NCI-H446 treated with DMSO at 0.1 percent for 48 hours (cell line): ENCODE measurements at regions not wholly inside any gene's neighbourhood (a gene's known extent, or its start where the extent isn't known, plus 50 kb on each side); places are given as distances from the start of the nearest gene placed in this dataset.

Source experiments
- DNase-seq: peaks from one replicate; lab custom pipeline; 2025; lab: John Stamatoyannopoulos, UW

DNA sequence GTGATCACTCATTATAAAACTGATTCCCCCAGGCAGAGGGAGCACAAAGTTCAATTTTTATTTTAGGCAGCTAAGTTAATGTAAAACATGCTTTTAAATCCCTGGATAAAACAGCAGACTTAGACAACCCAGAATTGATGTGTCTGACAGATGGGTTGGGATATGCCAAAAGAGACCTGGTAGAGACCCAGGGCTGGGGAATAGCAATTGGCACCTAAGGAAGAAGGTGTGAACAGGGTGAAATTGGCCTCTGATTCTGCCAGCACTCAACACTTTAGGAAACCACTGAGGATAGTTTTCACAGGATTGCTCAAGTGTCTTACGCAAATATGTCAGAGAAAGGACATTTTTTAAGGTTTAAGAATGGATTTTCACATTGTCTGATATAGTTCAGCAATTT, 938.2 kb upstream of the CDH8 start:
- no peak for DNase-seq

DNA sequence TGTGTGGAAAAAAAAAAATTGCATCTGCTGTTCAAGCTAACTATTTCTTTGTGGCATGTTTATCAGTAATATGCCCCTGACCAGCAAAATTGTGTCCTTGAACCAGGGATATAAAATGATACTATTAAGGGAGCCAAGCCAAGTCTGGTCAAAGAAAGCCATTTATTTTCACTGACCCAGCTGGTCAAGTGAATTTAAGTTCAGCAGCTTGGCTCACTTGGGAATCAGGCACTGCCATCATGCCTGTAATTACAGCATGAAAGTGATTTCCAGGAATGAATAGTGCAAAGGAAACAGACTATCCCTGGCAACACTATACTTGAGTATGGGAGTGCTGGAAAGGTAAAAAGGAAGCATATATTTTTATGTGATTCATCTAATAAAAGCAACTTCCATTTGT, 934.6 kb upstream of the CDH8 start:
- DNase-seq, result no peak

DNA sequence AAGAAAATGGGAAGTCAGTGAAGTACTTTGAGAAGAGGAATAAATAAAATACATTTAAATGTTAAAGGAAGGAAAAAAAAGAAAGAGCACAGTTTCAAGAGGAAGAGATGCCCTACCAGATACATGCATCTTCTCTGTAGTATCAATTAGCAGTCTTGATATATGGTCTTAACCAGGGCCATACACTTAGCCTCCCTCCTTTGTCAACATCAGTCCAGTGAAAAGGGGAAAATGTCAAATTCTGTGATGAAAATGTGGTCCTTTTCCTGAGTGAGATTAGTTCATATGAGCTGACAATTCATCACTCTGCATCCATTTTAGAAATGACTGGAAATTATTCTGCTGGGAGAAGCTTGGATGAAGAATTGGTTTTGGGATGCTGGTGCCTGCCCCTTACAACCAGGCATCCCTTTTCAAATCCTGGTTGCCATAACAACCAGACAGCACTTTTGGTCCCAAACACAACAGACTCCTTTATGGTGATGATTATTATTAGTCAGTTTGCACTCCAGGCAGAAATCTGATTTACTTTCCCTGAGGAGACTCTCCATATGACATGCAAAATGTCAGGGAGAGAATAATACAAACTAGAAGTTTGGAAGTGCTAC, 933.6 kb upstream of the CDH8 start:
- DNase-seq, result no peak

DNA sequence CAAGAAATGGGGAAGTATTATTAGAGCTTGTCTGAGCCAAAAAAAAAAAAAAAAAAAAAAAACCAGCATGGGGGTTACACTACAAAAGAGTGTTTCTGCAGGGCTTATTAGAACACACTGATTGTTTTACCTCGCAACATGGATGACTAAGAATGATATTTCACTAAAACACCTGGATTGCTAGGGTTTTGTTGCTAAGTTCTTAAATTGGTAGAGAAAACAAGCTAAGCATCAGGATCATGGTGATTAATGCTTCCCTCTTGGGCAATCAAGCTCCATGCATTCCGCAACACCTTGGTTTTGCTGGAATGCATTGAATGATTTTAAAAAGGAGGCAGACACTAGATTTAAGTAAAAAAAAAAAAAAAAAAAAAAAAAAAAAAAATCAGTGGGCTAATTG, 931.4 kb upstream of the CDH8 start:
- no peak for DNase-seq

DNA sequence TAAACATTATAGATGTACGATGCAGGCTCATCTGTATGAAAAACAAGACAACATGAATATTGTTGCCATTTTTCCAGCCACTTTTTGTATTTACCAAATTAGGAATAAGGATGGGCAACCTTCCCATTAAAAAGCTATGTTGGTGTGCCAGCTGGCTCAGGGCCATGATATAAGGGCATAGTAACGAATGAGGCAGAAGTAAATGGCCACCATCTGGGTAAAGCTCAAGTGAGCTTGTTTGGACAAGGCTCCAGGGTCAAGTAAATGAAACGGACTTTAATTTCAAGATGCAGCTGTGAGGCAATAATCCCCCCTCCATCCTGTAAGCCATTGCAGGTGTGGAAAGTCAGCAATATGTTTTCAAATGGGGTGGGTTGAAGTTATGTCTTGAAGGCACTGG, 930.9 kb upstream of the CDH8 start:
- peak; percentile 76 for DNase-seq

DNA sequence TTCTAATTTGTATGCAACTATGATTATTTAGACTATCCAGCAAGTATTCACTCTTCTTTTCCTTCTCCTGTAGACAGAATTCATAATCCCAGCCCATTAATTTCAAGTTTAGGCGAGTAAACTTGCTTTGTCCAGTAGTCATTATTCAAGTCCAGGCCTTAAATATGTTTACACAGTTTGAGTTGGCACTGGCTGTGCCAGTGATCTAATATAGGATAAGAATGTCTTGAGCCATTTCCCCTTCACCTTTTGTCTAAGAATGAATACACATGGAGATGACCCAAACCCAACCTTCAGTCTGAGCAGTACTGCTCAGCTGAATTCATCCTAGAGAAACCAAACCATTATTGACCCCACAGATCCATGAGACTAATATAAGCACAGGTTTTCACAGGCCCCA, 930.4 kb upstream of the CDH8 start:
- no peak for DNase-seq

DNA sequence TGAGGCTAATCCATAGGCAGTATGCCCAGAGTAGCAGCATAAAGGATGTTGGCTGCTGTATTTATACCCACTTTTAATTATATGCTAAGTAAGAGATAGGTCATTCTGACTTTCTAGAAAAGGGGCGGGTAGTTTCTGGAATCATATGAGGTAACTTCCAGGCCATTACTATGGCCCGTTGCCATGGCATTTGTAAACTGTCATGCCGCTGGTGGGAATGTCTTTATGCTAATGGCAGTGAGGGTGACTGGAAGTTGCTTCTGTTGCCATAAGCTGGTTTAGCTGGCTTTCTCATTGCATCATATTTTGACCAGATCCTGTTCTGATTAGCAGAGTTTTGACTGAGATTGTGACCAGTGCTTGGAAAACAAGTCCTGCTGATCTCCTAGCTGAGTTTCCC, 929.6 kb upstream of the CDH8 start:
- DNase-seq, result no peak

DNA sequence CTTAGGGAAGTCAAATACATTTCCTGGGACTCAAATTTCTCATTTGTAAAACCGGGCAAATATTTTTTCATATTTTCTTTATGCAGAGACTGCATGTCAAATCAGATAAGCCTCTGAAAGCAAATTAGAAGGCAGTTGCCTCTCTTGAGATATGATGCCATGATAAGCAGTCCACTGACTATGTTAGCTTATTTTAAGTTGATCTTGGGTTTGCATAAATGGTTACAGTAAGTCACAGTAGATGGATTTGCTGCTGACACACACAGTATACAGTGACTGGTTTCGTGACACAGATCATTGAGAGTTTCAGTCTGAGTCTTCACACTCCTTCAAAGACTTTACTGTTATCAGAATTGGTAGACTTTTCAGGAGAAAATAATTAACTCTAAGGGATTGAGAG, 927.6 kb upstream of the CDH8 start:
- DNase-seq, result no peak

DNA sequence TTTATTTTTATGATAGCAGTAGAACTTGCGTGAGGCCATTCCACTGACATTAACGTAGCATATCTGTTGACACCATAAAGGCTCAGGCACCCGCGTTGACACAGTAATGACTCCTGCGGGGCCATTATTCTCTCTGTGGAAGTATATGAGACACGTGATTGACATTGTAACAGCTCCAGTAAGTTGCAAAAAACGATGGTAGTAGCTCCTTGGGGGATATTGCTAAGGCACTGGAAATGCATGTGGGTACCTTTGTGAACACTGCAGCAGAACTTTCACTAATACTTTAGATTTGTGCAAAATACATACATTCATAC, 918.8 kb upstream of the CDH8 start:
- DNase-seq, result no peak

DNA sequence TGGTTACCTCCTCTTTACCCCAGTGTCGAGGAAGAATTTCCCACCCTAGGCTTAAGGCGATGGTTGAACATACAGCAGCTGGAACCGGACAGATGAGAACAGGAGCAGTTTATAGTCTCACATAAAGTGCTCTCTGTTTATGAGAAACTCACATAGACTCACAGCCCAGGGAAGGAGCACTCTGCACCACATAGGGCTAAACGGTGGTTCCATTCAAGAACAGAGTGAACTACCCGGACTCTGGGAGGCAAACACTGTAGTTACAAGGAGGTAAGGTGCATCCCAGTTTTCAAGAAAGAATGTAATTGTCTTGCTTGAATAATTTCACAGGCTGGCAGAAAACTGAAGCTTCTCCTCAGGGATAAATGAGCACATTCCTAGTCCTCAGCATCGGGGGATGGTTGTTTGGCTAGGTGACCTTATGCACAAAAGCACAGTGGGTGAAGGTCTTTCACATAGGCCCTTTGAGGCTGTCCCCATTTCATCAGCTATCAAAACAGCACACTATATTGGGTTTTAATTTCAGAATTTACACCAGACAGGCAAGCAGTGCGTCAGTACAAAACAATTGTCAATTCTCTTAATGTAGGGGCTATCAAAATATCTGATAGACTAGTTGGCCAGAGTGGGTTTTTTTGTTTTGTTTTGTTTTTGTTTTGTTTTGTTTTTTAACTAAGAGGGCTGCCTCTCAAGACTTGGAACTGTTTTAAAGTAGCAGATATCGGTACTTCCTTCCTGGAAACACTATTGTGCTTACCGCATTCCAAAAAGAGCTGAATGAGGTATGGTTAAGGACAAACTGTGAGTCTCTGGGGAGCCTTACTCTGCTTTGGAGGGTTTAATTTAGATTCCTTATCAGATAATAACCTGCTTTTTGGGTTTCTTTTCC, 918.1 kb upstream of the CDH8 start:
- DNase-seq, result no peak

DNA sequence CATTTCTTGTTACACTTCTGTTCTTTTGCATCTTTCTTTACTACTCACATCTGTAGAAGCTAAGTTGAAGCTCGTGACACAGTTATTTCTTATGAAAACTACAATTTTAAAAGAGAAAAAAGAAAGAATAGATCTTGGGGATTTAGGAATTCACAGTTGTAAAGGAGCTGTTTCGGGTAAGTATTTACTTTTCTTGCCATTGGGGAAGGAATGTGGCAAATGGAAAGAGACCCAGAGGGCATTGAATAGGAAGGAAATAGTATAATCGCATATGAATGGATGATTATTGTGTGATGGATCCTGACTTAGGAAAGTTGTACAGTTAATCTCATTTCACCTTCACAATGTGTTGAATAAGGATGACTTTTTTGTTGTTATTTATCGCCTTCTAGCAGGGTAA, 914.1 kb upstream of the CDH8 start:
- no peak for DNase-seq

DNA sequence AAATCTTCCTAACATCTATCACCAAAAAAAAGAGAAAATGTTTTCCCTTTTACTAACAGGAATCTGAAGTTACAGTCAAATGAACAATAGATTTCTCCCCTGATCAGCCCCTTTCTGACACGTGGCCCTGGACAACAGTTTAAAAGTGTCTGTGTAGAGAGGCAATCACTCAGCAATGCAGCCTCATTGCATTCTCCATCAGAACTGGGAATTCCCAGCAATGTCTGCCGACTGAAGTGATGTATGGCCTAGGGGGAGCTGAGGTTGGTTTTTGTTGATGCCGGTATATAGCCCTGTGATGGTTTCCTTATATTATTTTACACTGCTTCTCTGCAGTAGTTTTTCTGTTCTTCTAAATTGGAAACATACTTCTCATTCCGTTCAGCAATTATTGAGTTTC, 904.3 kb upstream of the CDH8 start:
- no peak for DNase-seq

DNA sequence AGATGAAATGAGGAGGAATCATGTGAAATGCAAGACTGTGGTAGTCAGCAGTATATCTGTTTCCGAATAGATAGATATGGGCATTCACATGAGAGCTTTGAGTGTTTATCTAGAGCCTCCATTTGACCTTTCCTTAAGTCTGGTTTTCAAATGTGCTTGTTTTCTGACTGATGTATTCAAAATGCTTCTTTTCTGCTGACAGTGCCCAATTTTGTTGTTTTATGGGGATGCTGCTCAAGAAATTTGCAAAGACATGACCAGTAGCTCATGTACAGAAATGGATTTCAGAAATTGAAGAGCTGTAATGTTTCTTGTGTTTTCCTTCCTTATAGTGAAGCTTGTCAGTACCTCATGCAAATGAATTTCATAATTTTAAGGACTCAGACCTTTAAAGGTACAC, 903.4 kb upstream of the CDH8 start:
- no peak for DNase-seq

DNA sequence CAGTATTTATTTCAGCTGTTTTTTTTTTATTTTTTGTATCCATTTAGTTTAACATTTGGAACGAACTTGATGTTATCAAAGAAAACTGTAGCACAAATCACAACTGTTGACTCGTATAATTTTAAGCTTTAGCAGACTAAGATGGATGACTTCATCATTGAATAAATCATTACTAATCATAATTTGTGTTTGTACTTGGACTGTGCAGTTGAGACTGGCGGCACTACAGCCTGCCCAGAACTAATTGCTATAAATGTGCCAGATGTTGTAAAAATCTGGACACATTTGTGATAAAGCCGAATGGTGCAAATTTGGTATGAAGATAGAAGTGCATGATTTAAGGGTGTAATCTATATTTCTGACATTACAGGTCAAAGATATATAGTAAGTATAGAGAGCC, 897.7 kb upstream of the CDH8 start:
- DNase-seq, result peak; percentile 55

DNA sequence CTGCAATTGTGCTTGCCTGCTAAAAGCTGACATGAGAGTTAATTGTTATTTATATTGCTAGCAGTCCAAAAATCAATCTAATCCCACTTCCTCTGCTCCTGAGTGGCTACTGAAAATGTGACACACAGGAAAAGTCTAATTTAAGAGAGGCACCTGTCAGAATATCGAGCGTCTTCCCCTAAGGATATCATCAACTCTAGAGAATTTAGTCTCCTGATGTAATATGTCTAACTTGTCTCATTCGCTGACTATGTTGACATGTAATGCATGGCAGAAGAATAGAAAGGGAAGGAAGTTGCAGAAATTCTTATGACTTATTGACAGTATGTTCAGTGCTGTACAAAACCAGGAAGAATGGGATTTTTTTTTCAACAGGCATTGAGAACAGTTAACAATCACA, 893.4 kb upstream of the CDH8 start:
- no peak for DNase-seq

DNA sequence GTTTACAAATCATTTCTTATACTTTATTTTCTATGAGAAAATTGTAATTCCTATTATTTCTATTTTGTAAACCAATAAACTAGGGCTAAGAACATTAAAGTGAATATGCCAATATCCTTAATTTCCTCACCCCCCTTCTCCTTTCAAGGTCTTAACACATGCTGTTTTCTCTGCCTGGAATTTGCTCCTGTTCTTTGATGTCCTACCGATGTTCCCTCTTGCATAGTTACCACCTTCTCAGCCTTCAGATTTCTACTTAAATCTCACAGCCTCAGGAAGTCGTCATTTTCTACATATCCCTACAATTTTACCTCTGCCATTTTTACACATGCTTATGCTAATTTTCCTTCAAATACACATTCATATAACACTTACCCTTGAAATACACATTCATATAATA, 890.9 kb upstream of the CDH8 start:
- DNase-seq, result no peak

DNA sequence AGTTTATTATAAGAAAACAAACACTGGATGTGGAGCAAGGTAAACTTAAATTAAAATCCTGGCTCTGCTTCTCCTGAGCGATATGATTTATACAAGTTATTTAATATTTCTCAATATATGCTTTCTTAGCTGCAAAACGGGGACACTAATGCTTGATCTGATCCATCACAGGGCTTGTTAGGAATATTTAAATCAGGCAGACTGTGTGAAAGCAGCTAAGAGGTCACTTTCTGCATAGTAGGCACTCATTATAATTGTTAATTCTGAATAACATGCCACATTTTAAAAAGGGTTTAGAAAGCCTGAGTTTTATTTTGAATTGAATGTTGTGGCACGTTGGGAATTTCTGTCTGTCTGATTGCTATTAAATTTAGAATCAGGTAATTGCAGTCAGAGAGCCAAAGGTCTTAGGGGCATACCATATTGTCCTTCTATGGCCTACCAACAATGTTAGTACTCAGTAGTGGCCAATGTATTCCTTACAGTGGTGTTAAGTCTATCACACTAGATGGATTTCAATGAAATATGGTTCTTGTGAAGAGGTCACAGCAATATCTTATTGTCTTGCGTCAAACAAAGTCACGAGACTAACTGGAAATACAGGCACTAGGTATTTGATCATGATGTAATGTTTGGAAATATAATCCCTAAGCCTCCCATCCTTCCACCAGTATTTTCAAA, 890.0 kb upstream of the CDH8 start:
- no peak for DNase-seq

DNA sequence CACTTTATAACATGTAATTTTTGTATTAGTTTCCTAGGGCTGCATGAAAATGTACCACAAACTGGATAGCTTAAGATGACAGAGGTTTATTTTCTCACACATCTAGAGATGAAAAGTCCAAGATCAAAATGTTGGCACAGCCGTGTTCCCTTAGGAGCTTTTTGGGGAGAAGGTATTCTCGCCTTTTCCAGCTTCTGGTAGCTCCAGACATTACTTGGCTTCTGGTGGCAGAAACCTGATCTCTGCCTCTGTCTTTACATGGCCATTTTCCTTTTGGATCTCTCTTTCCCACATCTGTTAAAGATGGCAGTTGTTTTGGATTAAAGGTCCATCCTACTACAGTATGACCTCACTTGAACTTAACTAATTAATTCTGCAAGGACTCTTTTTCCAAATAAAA, 885.7 kb upstream of the CDH8 start:
- DNase-seq, result no peak

DNA sequence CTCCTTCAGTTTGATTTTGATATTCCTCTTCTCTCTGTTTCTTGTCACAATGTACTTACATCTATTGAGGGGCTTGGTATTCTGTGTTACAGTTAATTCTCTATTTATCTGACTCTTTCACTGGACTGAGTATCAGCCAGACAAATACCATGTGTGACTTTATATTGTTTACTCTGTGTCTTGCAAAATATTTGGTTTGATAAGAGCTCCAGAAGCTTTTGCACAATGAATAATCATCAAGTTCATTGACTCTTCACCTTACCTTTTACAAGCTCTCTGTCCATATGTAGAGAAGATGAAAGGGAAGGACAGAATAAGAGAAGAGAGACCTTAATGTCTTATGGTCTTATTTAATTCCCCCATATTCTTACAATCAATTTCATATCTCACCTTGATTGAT, 877.7 kb upstream of the CDH8 start:
- DNase-seq, result no peak

DNA sequence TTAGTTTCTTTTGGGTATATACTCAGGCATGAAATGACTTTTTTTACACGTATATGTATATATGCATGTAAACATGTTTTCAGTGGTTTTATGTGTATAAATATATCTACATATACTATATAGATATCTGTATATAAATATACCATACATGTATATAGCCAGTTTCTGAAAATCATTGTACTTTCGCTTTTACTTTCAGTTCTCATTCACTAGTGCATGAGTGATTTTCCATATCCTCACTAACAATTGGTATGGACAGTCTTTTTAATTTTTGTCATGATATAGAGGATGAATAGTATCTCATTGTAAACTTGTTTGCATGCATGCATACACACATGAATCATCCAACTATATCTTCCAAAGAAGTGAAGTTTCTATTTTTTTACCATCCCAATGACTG, 877.1 kb upstream of the CDH8 start:
- DNase-seq, result no peak

DNA sequence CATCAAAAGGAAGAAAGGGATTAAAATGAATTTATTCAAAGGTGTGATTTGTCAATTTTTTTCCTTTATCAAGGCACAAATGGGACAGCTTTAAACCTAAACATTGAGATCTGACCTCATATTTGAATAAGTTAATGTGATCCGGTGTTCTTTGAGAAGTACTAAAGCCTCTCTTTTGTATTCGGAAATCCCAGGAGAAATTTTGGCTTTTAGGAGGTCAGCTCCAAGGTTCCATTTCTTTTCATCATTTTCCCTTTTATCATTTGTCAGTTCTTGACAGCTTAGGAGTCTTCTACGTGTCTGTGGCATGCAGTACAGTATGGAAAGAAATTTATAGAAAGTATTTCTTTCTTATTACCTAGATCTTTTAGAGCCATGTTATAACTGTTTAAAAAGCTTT, 873.4 kb upstream of the CDH8 start:
- no peak for DNase-seq

DNA sequence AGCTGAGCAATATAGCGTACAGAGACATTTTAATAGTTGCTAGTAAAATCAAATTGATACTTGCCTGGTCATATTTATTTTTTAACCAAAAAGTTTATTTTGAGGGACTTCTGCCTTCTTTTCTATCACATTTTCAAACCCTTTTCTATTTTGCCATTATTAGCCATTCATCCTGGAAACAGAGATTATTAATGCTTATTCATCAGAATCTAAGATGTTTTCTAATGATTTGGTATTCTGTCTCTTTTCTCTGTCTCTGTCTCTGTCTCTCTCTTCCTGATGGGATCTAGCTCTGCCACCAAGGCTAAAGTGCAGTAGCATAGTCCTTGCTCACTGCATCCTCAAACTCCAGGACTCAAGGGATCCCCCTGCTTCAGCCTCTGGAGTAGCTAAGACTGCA, 871.3 kb upstream of the CDH8 start:
- no peak for DNase-seq

DNA sequence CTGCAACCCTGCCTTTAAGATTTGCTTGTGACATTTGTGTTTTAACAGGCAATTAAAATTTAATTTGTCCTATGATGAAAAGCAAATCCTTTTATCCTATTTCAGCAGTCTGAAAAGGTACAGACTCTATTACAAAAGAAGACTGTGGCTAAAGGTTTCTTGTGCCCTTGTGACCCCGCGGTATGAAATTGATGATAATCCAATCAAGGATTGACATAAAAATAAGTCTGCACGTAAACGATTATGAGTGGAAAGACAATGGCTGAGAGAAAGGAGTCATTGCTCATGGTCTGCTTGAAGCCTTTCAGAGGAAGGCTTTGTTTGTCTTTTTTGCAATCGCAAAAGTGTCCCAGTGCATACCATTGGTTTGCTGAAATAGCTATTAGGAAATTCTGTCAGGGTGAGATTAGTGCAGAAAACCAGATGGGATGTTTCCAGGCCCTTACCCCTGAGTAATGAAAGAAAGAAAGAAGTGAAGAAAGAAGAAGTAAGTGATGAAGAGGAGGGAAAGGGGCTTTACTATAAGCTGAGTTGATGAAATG, 867.8 kb upstream of the CDH8 start:
- no peak for DNase-seq
